Heart left ventricle (tissue), 13 donors: ENCODE measurements at regions not wholly inside any gene's neighbourhood (a gene's known extent, or its start where the extent isn't known, plus 50 kb on each side); places are given as distances from the start of the nearest gene placed in this dataset.

Experiments
- POLR2A ChIP-seq, 2 donors: fragments of 450-650 bp; IDR thresholded peaks; one replicate each; pipeline ENCODE4 v1.6.1; 2017; ENCODE audit warnings: antibody characterized with exemption in 2 of 2, mild to moderate bottlenecking in 2 of 2, moderate library complexity in 2 of 2
- TF ChIP-seq, protein P1 (sequence below), 12 donors: fragments of 200-600 bp; sonication (generic) in 4 of 12; IDR thresholded peaks; one replicate each; pipeline versions ENCODE4 v1.5.0 to v1.8.0; 2018 to 2022; ENCODE audit warnings: antibody characterized with exemption in 12 of 12, mild to moderate bottlenecking in 5 of 12
- donor health status: ischemic (EF 13 %, LVEDD 7.1; RV severe dilation, severe dysfunction).
- donor health status: DM: no; HTN: yes; CAD: no.
- donor health status: DM: no; HTN: no; CAD: no.
- donor health status: ischemic (EF 25% LVEDD 6.9; RV normal size, moderate dysfunction).
- donor health status: ischemic (EF 25% LVEDD 5.7; RV mildly dilated, moderate dysfunction).
- donor health status: ischemic (EF 35%, LVEDD 5.7; RV mildly dilated, moderate dysfunction).
- donor health status: nonischemic (EF 11% LVEDD 7.7; RV severe dilation, severe dysfunction).
- donor health status: DM: yes; HTN: yes; CAD: no.
- donor health status: PGD.
- donor health status: ischemic (EF 29% LVEDD 5.4; RV normal size, mild dysfunction).
- donor health status: nonischemic (EF 23%, LVEDD 6.1; RV moderate dilation, normal function).

- TF ChIP-seq, protein P1, sequence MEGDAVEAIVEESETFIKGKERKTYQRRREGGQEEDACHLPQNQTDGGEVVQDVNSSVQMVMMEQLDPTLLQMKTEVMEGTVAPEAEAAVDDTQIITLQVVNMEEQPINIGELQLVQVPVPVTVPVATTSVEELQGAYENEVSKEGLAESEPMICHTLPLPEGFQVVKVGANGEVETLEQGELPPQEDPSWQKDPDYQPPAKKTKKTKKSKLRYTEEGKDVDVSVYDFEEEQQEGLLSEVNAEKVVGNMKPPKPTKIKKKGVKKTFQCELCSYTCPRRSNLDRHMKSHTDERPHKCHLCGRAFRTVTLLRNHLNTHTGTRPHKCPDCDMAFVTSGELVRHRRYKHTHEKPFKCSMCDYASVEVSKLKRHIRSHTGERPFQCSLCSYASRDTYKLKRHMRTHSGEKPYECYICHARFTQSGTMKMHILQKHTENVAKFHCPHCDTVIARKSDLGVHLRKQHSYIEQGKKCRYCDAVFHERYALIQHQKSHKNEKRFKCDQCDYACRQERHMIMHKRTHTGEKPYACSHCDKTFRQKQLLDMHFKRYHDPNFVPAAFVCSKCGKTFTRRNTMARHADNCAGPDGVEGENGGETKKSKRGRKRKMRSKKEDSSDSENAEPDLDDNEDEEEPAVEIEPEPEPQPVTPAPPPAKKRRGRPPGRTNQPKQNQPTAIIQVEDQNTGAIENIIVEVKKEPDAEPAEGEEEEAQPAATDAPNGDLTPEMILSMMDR (IDR thresholded peaks at IDR 0.05) = no peak
- TF ChIP-seq POLR2A (IDR thresholded peaks at IDR 0.05) = no peak
Measured at GRCh38 chr2:122745603-122746002, 990.2 kb downstream of the TSN start.
